GM18511 (cell line): ENCODE measurements at regions not wholly inside any gene's neighbourhood (a gene's known extent, or its start where the extent isn't known, plus 50 kb on each side); places are given as distances from the start of the nearest gene placed in this dataset.

Source experiments
- ATAC-seq: cut with Tn5 transposase; IDR thresholded peaks from one replicate; pipeline ENCODE4 v1.9.1; 2021; ENCODE audit warnings: mild to moderate bottlenecking, moderate library complexity; ENCODE audit not compliant: unreplicated experiment

DNA sequence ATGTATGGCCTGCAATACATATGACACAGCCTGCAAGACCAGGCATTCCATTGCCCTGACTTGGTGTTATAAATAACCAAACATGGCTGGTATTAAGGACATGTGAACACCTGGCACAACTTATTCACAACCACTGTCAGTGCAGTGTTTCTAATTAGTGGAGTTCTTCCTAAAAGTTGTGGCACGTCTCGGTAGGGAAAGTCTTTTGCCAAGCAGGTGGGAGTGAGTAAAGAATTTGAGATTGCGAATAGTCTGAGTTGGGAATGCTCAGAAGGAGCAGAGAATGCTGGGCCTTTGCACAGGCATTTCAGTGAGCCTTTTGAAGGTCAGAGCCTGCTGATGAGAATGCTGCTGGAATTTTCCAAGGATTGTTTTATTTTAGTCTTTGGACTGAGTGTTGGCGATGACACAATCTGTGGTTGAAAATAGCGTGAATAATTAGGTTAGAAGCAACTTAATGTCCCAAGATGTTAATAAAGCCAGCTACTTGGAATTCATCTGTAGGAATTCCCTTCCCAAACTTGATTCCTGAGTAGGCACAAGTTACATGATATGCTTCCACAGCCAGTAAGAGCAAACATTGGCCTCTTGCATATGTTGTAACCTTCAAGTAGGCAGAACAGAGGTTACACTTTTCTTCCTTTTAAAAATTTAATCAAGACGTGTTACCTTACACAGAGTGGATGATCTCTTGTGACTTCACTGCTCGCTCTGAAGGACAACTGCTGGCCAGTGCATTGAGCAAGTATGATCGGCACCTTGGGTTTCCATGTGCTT, 83.6 kb upstream of the PGRMC2 start:
- no peak for ATAC-seq

GRCh38 chr4:128366212-128366611, 78.6 kb upstream of the PGRMC2 start:
- ATAC-seq: no peak

DNA sequence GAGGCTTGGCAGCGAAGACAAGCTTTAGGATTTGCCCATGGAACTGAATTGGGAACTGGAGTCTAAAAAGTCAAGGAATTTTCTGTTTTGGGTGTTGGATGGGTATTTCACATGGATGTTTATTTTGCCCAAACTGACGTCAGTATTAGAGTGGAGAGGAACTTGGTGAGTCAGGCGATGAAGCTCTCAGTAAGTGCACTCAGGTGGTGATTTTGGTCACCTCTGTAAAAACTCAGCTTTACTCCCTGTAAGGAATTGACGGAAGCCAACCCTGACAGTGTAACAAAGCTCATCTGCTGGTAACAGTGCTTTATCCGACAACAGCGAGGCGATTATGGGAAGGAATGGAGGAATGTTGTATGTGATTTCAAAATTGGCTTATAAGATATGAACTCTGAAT, 77.0 kb upstream of the PGRMC2 start:
- no peak for ATAC-seq

DNA sequence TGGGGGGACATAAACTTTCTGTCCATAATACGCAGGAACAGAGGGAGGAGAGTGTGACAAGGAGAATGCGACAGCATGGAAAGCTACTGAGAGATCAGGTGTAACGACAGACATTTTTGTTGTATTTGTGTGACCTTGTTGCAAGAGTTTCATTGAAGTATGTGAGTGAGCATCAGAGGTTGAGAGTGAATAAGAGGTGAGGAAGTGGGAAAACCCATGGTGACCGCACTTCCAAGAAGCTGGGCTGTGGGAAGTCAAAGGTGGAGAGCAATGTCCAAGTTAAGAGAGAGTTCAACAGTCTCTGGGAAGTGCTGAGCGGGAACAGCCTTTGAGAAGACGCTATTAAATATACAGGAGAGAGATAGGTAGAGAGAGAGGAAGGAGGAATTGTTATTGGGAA, 76.4 kb upstream of the PGRMC2 start:
- ATAC-seq: no peak

GRCh38 chr4:128362760-128363159, 75.1 kb upstream of the PGRMC2 start:
- ATAC-seq: no peak

DNA sequence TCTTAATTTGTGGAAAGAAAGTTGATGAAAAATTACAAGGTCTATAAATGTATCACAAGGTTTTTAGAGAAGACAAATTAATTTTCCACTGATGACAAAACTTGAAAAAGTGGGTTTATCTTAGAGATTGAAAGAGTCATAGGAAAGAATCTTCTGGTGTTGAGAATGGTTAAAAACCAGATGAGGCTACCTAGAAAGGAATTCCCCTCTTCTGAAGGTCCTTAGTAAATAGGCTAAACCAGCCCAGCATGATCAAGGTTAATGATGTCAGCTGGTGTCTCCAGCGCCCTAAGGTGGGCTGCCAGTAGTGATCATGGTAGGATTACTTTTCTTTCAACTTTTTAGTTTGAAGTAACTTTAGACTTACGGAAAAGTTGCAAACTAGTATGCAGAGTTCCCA, 71.8 kb upstream of the PGRMC2 start:
- ATAC-seq: no peak

DNA sequence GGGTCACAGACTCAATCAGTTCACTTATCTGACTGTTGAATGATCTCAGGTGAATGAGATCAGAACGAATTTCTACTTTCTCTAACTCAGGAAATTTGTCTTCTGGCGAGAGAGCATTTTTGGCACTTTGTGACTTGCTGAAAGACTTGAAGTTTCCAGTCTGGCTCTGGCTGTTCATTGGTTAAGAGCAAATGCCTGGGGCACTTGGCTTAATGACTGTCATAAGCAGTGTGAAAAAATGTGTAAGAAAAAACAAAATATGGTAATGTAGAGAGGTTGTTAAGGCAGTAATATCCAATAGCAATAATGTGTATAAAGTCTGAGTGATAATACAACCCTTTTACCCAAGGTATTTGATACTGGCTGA, 71.3 kb upstream of the PGRMC2 start:
- ATAC-seq: no peak

DNA sequence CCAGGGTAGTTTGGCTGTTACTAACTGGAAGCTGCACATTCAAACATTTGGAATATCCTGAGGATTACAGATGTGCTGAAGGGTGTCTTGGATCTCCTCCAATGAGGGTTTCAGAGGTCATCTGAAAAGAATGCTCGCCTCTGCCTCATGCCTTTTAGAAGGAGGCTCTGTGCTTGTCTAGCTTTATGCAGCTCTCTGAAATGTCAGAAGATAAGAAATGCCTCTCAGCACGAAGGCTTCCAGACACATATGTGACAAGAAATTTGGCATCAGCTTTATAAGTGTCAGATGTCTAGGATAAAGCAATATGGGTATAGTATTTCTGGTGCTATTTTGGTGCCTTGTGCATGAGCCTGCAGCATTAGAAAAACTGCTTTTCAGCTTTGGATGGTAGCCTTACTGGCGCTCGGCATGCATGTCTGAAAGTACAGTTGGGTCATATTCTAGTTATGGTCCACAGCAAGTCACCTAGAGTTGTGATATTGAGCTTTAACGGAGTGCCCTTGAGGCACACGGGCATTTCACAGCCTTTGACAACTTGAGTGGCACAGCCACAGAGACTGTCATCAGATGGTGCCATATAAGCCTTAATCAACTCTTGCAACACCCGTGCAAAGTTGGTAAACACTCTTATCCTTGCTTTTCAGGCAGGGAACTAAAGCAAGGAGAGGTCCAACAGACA, 70.8 kb upstream of the PGRMC2 start:
- ATAC-seq: no peak

DNA sequence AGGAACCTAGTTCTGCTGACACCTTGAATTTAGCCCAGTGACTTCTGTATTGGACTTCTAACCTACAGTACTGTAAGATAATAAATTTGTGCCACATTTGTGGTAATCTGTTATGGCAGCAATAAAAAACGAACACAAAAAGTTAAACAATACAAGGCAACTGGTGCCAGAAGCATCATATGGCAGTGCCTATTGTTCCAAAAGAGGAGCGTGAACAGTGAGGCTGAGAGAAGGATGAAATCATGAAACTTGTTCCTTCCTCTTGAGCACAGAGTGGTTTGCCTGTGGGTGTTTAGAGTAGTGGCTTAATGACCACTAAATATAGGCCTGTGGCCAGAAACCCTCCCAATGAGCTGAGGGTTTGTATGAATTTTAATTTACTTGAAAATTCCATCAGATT, 69.7 kb upstream of the PGRMC2 start:
- no peak for ATAC-seq

DNA sequence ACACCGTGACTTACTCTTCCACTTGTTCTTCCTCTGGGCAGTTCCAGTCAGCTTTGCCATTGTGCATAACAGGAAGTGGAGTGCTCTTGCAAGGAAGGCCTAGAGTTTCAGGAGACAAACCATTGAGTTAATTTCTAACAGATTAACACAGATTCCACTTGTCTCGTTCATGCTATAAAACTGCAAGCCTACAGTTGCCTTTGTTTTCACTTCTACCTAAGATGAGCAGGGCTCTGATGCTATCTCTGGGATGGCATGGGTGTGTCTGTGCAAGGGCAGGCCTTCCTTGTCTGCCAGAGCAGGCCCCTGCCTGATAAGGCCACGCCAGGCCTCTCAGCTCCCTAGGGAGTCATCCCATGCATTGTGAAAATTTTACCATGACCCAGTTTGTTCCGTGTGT, 67.7 kb upstream of the PGRMC2 start:
- ATAC-seq: peak; percentile 83

GRCh38 chr4:128354205-128354821, 66.7 kb upstream of the PGRMC2 start:
- no peak for ATAC-seq

GRCh38 chr4:128353791-128354190, 66.2 kb upstream of the PGRMC2 start:
- no peak for ATAC-seq

GRCh38 chr4:128351502-128351901, 63.9 kb upstream of the PGRMC2 start:
- ATAC-seq: no peak

GRCh38 chr4:128350449-128351045, 62.9 kb upstream of the PGRMC2 start:
- no peak for ATAC-seq

DNA sequence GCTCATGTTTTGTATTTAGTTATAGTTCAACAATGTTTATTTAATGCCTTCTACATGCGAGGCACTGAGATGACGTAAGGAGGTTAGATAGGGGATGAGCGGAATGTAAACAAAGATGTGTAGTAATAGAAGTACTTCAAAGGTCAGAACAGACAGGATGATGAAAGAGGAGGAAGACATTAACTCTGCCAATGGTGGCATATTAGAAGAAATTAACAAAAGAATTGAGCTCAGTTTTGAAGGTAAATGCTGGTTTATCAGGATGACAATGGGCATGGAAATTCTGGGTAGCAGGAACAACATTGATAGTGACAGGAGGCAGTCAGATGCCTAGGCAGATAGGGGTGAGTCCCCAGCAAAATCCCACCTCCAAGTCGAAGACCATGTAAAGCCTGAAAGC, 62.3 kb upstream of the PGRMC2 start:
- no peak for ATAC-seq

- no peak for ATAC-seq
These were observed 60.5 kb upstream of the PGRMC2 start for GRCh38 chr4:128347930-128348660.

DNA sequence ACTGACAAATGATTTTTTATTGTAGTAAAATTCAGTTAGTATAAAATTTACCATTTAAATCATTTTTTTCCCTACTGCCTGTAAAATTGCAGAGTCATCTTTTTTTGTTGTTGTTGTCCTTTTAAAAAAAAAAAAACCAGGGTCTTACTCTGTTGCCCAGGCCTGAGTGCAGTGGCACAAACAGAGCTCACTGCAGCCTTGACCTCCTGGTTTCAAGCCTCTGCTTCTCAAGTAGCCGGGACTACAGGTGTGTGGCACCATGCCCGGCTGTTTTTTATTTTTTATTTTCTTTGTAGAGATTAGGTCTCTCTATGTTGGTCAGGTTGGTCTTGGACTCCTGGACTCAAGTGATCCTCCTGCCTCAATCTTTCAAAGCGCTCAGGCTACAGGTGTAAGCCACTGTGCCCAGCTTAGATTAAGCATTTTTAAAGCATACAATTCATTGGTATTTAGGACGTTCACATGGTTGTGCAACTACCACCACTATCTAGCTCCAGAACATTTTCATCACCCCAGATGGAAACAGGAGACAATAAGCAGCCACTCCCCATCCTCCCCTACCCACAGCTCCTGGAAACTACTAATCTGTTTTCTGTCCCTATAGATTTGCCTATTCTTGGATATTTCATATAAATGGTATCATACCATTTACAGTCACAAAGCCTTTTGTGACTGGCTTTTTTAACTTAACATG, 59.7 kb upstream of the PGRMC2 start:
- ATAC-seq: no peak

GRCh38 chr4:128346054-128346716, 58.6 kb upstream of the PGRMC2 start:
- ATAC-seq: no peak

GRCh38 chr4:128345650-128346049, 58.0 kb upstream of the PGRMC2 start:
- ATAC-seq: no peak

GRCh38 chr4:128342762-128343161, 55.1 kb upstream of the PGRMC2 start:
- no peak for ATAC-seq
